ENCODE measurements at regions not wholly inside any gene's neighbourhood (a gene's known extent, or its start where the extent isn't known, plus 50 kb on each side); places are given as distances from the start of the nearest gene placed in this dataset.

GRCh38 chr3:25235031-25235430 is 193.0 kb upstream of the RARB start:
- no peak overlapping the region for H3K4ac ChIP-seq (ENCODE audit: low read depth, low read length)
- H2BK15ac ChIP-seq (ENCODE audit: low read depth, low read length): no peak overlapping the region
- H3K36me3 ChIP-seq (ENCODE audit: control insufficient read depth, insufficient read depth, low read length): no peaks in the 10 kb centered on the region
- no peak for ATAC-seq (ENCODE audit: low read depth)
- no peak overlapping the region for H3K9ac ChIP-seq (ENCODE audit: low read depth, low read length)
- no peaks in the 10 kb centered on the region for H3K9me1 ChIP-seq (ENCODE audit: insufficient read depth, low read length)
- in situ Hi-C loops (cut with MboI; ENCODE audit: low sequenced_read_pairs) (no loop called here), dilution Hi-C loops (cut with HindIII; ENCODE audit: low sequenced_read_pairs, unreplicated experiment) (no loop called here), intact Hi-C loops (cut with micrococcal nuclease) (no loop called here)
- POLR2A ChIA-PET (ENCODE audit: unreplicated experiment): no interaction called here
- no peak overlapping the region for H3K23ac ChIP-seq (ENCODE audit: low read depth, low read length)
- no CpG with 5 or more reads among the region's 1 CpG for WGBS, 2 experiments (ENCODE audit: extremely low coverage in 2 of 2, insufficient read length in 1 of 2)
- no peak overlapping the region for H3K4me3 ChIP-seq (ENCODE audit: insufficient read depth, low read depth, low read length)
- no peak overlapping the region for H3K4me2 ChIP-seq (ENCODE audit: low read depth, low read length)
- H2BK5ac ChIP-seq (ENCODE audit: low read depth, low read length, poor library complexity, severe bottlenecking): no peak overlapping the region
- H4K91ac ChIP-seq (ENCODE audit: insufficient read depth, low read depth, low read length): no peak overlapping the region
- H3K79me1 ChIP-seq (ENCODE audit: low read depth in 1 of 2, low read length in 2 of 2): no peaks in the 10 kb centered on the region
- no peak overlapping the region for H2AK9ac ChIP-seq (replicated peaks; ENCODE audit: low read depth, low read length, poor library complexity)
- no TSS peak for BruUV-seq (replicated peaks)
- H2BK20ac ChIP-seq (ENCODE audit: low read depth, low read length): no peak overlapping the region
- H2AK5ac ChIP-seq (ENCODE audit: low read depth, low read length): no peak overlapping the region
- CTCF ChIA-PET: no interaction called here
- no peak overlapping the region for H2BK120ac ChIP-seq (ENCODE audit: low read depth, low read length)
- no peak overlapping the region for H3K18ac ChIP-seq (ENCODE audit: low read depth, low read length)
- H2AFZ ChIP-seq (replicated peaks; ENCODE audit: low read length, poor library complexity): no peak overlapping the region
- no peaks in the 10 kb centered on the region for H4K20me1 ChIP-seq (ENCODE audit: insufficient read depth, low read length)
- no peaks in the 10 kb centered on the region for H3K4me1 ChIP-seq (ENCODE audit: control insufficient read depth, insufficient read depth, low read length)
- no peaks in the 10 kb centered on the region for H3K27me3 ChIP-seq (ENCODE audit: control insufficient read depth, insufficient read depth, low read length)
- TF ChIP-seq CHD1 (IDR thresholded peaks at IDR 0.05; ENCODE audit: low read depth, low read length) (no peak), CTCF (conservative IDR thresholded peaks at IDR 0.05; ENCODE audit: low read depth, low read length) (no peak), BHLHE40 (IDR thresholded peaks at IDR 0.05; ENCODE audit: low read depth, low read length) (no peak), RFX5 (IDR thresholded peaks at IDR 0.05; ENCODE audit: low read depth, low read length) (no peak), ELK1 (IDR thresholded peaks at IDR 0.05; ENCODE audit: borderline replicate concordance, low read depth, low read length) (no peak), MXI1 (IDR thresholded peaks at IDR 0.05; ENCODE audit: borderline replicate concordance, low read depth, low read length) (no peak), SMC3 (IDR thresholded peaks at IDR 0.05; ENCODE audit: low read depth, low read length) (no peak), RAD21 (IDR thresholded peaks at IDR 0.05; ENCODE audit: low read length) (no peak), NFE2L2 (IDR thresholded peaks at IDR 0.05; ENCODE audit: low read depth, low read length) (no peak), MAFK (IDR thresholded peaks at IDR 0.05; ENCODE audit: low read depth, low read length) (no peak)
- H3K56ac ChIP-seq (ENCODE audit: extremely low read depth, insufficient read depth, low read length): no peak overlapping the region
- peaks cover 2% of the 10 kb centered on the region; the same call in 1 of the 2 replicates for H3K9me3 ChIP-seq (ENCODE audit: control insufficient read depth, insufficient read depth, low read length)
- no peak overlapping the region for H3K14ac ChIP-seq (replicated peaks; ENCODE audit: low read depth, low read length)
- DNase-seq: no peak
- no peak overlapping the region for H4K8ac ChIP-seq (ENCODE audit: low read depth in 2 of 2, low read length in 2 of 2)
- H3K27ac ChIP-seq (ENCODE audit: insufficient read depth, low read length): no peak overlapping the region
- no peak overlapping the region for H4K5ac ChIP-seq (ENCODE audit: low read depth, low read length)
